ENCODE measurements at regions not wholly inside any gene's neighbourhood (a gene's known extent, or its start where the extent isn't known, plus 50 kb on each side); places are given as distances from the start of the nearest gene placed in this dataset.
"Not testable (repeated sequence)": the region's sequence is repeated elsewhere in the genome, so short reads cannot be mapped to it uniquely, and the experiment has no call there.

GRCh38 chr4:31458813-31459212 lies 738.6 kb downstream of the PCDH7 start:
- no peaks in the 10 kb centered on the region for H3K36me3 ChIP-seq (ENCODE audit: insufficient read depth, low read length)
- H3K9me3 ChIP-seq (ENCODE audit: low read length) = no peaks in the 10 kb centered on the region
- no peak overlapping the region for H3K27ac ChIP-seq (ENCODE audit: low read depth, low read length)
- no peaks in the 10 kb centered on the region for H3K27me3 ChIP-seq (ENCODE audit: control insufficient read depth in 1 of 2, insufficient read depth in 2 of 2, low read length in 2 of 2)
- H3K9ac ChIP-seq (ENCODE audit: low read length) = no peak overlapping the region
- H3K4me3 ChIP-seq (ENCODE audit: low read depth in 1 of 2, low read length in 2 of 2) = no peak overlapping the region
- H3K4me1 ChIP-seq (ENCODE audit: insufficient read depth, low read length) = no peaks in the 10 kb centered on the region

- no peak overlapping the region for H3K9ac ChIP-seq (ENCODE audit: low read length)
- no peaks in the 10 kb centered on the region for H3K9me3 ChIP-seq (ENCODE audit: low read length)
- no peaks in the 10 kb centered on the region for H3K27me3 ChIP-seq (ENCODE audit: control insufficient read depth in 1 of 2, insufficient read depth in 2 of 2, low read length in 2 of 2)
- no peaks in the 10 kb centered on the region for H3K4me1 ChIP-seq (ENCODE audit: insufficient read depth, low read length)
- no peaks in the 10 kb centered on the region for H3K36me3 ChIP-seq (ENCODE audit: insufficient read depth, low read length)
- H3K4me3 ChIP-seq (ENCODE audit: low read depth in 1 of 2, low read length in 2 of 2) = no peak overlapping the region
- no peak overlapping the region for H3K27ac ChIP-seq (ENCODE audit: low read depth, low read length)
These were observed 741.3 kb downstream of the PCDH7 start for GRCh38 chr4:31461421-31461820.

- H3K9ac ChIP-seq (ENCODE audit: low read length) = no peak overlapping the region
- no peak overlapping the region for H3K27ac ChIP-seq (ENCODE audit: low read depth, low read length)
- no peaks in the 10 kb centered on the region for H3K4me1 ChIP-seq (ENCODE audit: insufficient read depth, low read length)
- H3K27me3 ChIP-seq (ENCODE audit: control insufficient read depth in 1 of 2, insufficient read depth in 2 of 2, low read length in 2 of 2) = no peaks in the 10 kb centered on the region
- no peak overlapping the region for H3K4me3 ChIP-seq (ENCODE audit: low read depth in 1 of 2, low read length in 2 of 2)
- H3K9me3 ChIP-seq (ENCODE audit: low read length) = no peaks in the 10 kb centered on the region
- no peaks in the 10 kb centered on the region for H3K36me3 ChIP-seq (ENCODE audit: insufficient read depth, low read length)
These were observed 747.6 kb downstream of the PCDH7 start for GRCh38 chr4:31467781-31468180.

- Histone ChIP-seq H3K9me3 (ENCODE audit: low read length) (no peaks in the 10 kb centered on the region), H3K4me3 (ENCODE audit: low read depth in 1 of 2, low read length in 2 of 2) (no peak overlapping the region), H3K27ac (ENCODE audit: low read depth, low read length) (no peak overlapping the region), H3K36me3 (ENCODE audit: insufficient read depth, low read length) (no peaks in the 10 kb centered on the region), H3K9ac (ENCODE audit: low read length) (no peak overlapping the region), H3K27me3 (ENCODE audit: control insufficient read depth in 1 of 2, insufficient read depth in 2 of 2, low read length in 2 of 2) (no peaks in the 10 kb centered on the region), H3K4me1 (ENCODE audit: insufficient read depth, low read length) (no peaks in the 10 kb centered on the region)
These were observed 754.1 kb downstream of the PCDH7 start for GRCh38 chr4:31474221-31474620.

- H3K9me3 ChIP-seq (ENCODE audit: low read length) = no peaks in the 10 kb centered on the region
- H3K27me3 ChIP-seq (ENCODE audit: control insufficient read depth in 1 of 2, insufficient read depth in 2 of 2, low read length in 2 of 2) = no peaks in the 10 kb centered on the region
- no peaks in the 10 kb centered on the region for H3K4me1 ChIP-seq (ENCODE audit: insufficient read depth, low read length)
- no peak overlapping the region for H3K9ac ChIP-seq (ENCODE audit: low read length)
- H3K36me3 ChIP-seq (ENCODE audit: insufficient read depth, low read length) = no peaks in the 10 kb centered on the region
- no peak overlapping the region for H3K4me3 ChIP-seq (ENCODE audit: low read depth in 1 of 2, low read length in 2 of 2)
- no peak overlapping the region for H3K27ac ChIP-seq (ENCODE audit: low read depth, low read length)
These were observed 762.5 kb downstream of the PCDH7 start for GRCh38 chr4:31482691-31483090.

- not testable (repeated sequence) for H3K36me3 ChIP-seq (ENCODE audit: insufficient read depth, low read length); H3K9ac ChIP-seq (ENCODE audit: low read length); H3K4me1 ChIP-seq (ENCODE audit: insufficient read depth, low read length); H3K27ac ChIP-seq (ENCODE audit: low read depth, low read length); H3K9me3 ChIP-seq (ENCODE audit: low read length); H3K27me3 ChIP-seq (ENCODE audit: control insufficient read depth in 1 of 2, insufficient read depth in 2 of 2, low read length in 2 of 2); H3K4me3 ChIP-seq (ENCODE audit: low read depth in 1 of 2, low read length in 2 of 2)
These were observed 779.0 kb downstream of the PCDH7 start for GRCh38 chr4:31499216-31499615.

- H3K27ac ChIP-seq (ENCODE audit: low read depth, low read length) = no peak overlapping the region
- no peak overlapping the region for H3K4me3 ChIP-seq (ENCODE audit: low read depth in 1 of 2, low read length in 2 of 2)
- H3K9me3 ChIP-seq (ENCODE audit: low read length) = no peaks in the 10 kb centered on the region
These were observed 796.4 kb downstream of the PCDH7 start for GRCh38 chr4:31516520-31516919.

GRCh38 chr4:31518796-31519250 lies 798.7 kb downstream of the PCDH7 start:
- no peak overlapping the region for H3K9ac ChIP-seq (ENCODE audit: low read length)
- no peak overlapping the region for H3K4me3 ChIP-seq (ENCODE audit: low read depth in 1 of 2, low read length in 2 of 2)
- no peaks in the 10 kb centered on the region for H3K4me1 ChIP-seq (ENCODE audit: insufficient read depth, low read length)
- no peaks in the 10 kb centered on the region for H3K9me3 ChIP-seq (ENCODE audit: low read length)
- no peaks in the 10 kb centered on the region for H3K27me3 ChIP-seq (ENCODE audit: control insufficient read depth in 1 of 2, insufficient read depth in 2 of 2, low read length in 2 of 2)
- H3K36me3 ChIP-seq (ENCODE audit: insufficient read depth, low read length) = no peaks in the 10 kb centered on the region
- H3K27ac ChIP-seq (ENCODE audit: low read depth, low read length) = no peak overlapping the region

More at GRCh38 chr4:31516520-31516919, 796.4 kb downstream of the PCDH7 start:
- Histone ChIP-seq H3K9ac (ENCODE audit: low read length) (no peak overlapping the region), H3K36me3 (ENCODE audit: insufficient read depth, low read length) (no peaks in the 10 kb centered on the region), H3K27me3 (ENCODE audit: control insufficient read depth in 1 of 2, insufficient read depth in 2 of 2, low read length in 2 of 2) (no peaks in the 10 kb centered on the region), H3K4me1 (ENCODE audit: insufficient read depth, low read length) (no peaks in the 10 kb centered on the region)

GRCh38 chr4:31530555-31530954 lies 810.4 kb downstream of the PCDH7 start:
- Histone ChIP-seq H3K27ac (ENCODE audit: low read depth, low read length) (no peak overlapping the region), H3K4me1 (ENCODE audit: insufficient read depth, low read length) (no peaks in the 10 kb centered on the region), H3K27me3 (ENCODE audit: control insufficient read depth in 1 of 2, insufficient read depth in 2 of 2, low read length in 2 of 2) (no peaks in the 10 kb centered on the region), H3K36me3 (ENCODE audit: insufficient read depth, low read length) (no peaks in the 10 kb centered on the region), H3K9me3 (ENCODE audit: low read length) (no peaks in the 10 kb centered on the region), H3K9ac (ENCODE audit: low read length) (no peak overlapping the region), H3K4me3 (ENCODE audit: low read depth in 1 of 2, low read length in 2 of 2) (no peak overlapping the region)

- no peak overlapping the region for H3K9ac ChIP-seq (ENCODE audit: low read length)
- H3K36me3 ChIP-seq (ENCODE audit: insufficient read depth, low read length) = no peaks in the 10 kb centered on the region
- no peaks in the 10 kb centered on the region for H3K9me3 ChIP-seq (ENCODE audit: low read length)
- no peaks in the 10 kb centered on the region for H3K27me3 ChIP-seq (ENCODE audit: control insufficient read depth in 1 of 2, insufficient read depth in 2 of 2, low read length in 2 of 2)
- no peaks in the 10 kb centered on the region for H3K4me1 ChIP-seq (ENCODE audit: insufficient read depth, low read length)
- H3K27ac ChIP-seq (ENCODE audit: low read depth, low read length) = no peak overlapping the region
- H3K4me3 ChIP-seq (ENCODE audit: low read depth in 1 of 2, low read length in 2 of 2) = no peak overlapping the region
These were observed 818.7 kb downstream of the PCDH7 start for GRCh38 chr4:31538877-31539276.

- Histone ChIP-seq H3K4me1 (ENCODE audit: insufficient read depth, low read length) (no peaks in the 10 kb centered on the region), H3K27me3 (ENCODE audit: control insufficient read depth in 1 of 2, insufficient read depth in 2 of 2, low read length in 2 of 2) (no peaks in the 10 kb centered on the region), H3K4me3 (ENCODE audit: low read depth in 1 of 2, low read length in 2 of 2) (no peak overlapping the region), H3K9ac (ENCODE audit: low read length) (no peak overlapping the region), H3K27ac (ENCODE audit: low read depth, low read length) (no peak overlapping the region), H3K36me3 (ENCODE audit: insufficient read depth, low read length) (no peaks in the 10 kb centered on the region), H3K9me3 (ENCODE audit: low read length) (no peaks in the 10 kb centered on the region)
These were observed 819.3 kb downstream of the PCDH7 start for GRCh38 chr4:31539284-31540069.

GRCh38 chr4:31545330-31545729 lies 825.2 kb downstream of the PCDH7 start:
- Histone ChIP-seq H3K4me3 (ENCODE audit: low read depth in 1 of 2, low read length in 2 of 2) (no peak overlapping the region), H3K9ac (ENCODE audit: low read length) (no peak overlapping the region), H3K27ac (ENCODE audit: low read depth, low read length) (no peak overlapping the region), H3K36me3 (ENCODE audit: insufficient read depth, low read length) (no peaks in the 10 kb centered on the region), H3K27me3 (ENCODE audit: control insufficient read depth in 1 of 2, insufficient read depth in 2 of 2, low read length in 2 of 2) (no peaks in the 10 kb centered on the region), H3K9me3 (ENCODE audit: low read length) (no peaks in the 10 kb centered on the region), H3K4me1 (ENCODE audit: insufficient read depth, low read length) (no peaks in the 10 kb centered on the region)
